LoVo (cell line): ENCODE measurements at regions not wholly inside any gene's neighbourhood (a gene's known extent, or its start where the extent isn't known, plus 50 kb on each side); places are given as distances from the start of the nearest gene placed in this dataset.

Experiments
- DNase-seq: peaks from one replicate; pipeline ENCODE4 v3.0.0-alpha.2; 2016; ENCODE audit warnings: low spot score

- DNase-seq: no peak
Observed at GRCh38 chr2:147647816-147648215, 197.0 kb upstream of the ACVR2A start.

DNA sequence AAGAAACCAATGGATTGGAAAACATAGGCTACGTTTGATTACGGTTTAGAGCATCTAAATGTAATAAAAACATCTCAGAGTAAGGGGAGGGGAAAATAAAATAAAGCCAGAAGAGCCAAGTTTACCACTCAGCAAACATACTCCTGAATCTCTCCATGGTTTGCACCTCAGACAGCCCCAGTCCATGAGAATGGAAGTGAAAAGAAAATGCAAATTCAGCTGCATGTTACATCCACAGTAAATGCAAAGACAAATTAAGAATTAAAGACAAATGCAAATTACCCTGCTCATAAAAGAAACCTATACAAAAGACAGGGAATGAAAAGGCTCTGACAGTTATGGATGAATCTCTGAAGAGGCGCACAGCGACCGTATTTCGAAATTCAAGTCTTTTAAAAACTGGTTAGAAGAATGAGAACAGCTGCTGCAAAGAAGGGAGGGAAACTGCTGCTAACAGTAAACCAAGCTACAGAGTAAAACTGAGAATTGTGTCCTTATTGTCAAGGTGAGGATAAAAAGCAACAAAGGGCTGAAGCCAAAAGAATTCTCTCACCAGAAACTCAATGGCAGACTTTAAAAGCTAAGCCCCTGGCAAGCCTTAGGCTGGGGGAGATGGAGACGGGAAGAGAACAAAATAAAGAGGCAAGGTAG lies 197.9 kb upstream of the ACVR2A start:
- DNase-seq: no peak

DNA sequence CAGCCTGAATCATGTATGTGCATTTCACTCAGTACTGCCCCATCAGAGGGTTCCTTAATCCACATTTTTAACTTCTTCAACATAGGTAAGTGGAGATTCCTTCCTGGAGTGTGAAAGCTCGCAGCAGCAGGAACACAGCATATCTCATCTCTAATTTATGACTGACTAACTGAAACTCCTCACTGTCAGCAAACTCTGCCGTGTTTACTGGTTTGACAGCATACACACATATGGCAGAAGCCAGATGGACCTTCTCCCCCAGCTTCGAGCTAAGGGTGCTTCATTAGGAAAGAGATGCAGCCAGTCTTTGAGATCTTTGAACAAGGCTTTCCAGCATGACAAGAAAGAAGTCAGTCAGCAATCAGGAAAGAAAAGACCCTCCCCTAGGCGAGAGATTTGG lies 200.3 kb upstream of the ACVR2A start:
- DNase-seq: no peak

GRCh38 chr2:147642765-147643164 lies 202.1 kb upstream of the ACVR2A start:
- DNase-seq: no peak

DNA sequence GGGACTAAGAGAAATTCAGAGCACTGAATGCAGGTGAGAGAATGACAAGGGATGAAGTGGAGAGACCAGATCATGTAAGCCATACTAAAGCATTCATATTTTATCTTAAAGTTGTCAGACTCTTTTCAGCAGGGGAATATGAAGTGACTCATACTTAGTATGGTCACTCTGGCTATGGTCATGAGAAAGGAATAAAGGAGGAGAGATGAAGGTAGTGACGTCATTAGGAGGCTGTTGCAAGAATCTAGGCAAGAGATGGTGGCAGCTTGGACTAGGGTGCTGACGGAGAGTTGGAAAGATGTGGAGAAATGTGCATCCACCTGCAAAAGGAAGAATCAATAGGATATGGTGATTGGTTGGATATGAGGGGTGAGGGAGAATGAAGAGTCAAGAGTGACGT lies 203.2 kb upstream of the ACVR2A start:
- DNase-seq: no peak

GRCh38 chr2:147639891-147640290 lies 204.9 kb upstream of the ACVR2A start:
- no peak for DNase-seq

- DNase-seq: no peak
Observed at GRCh38 chr2:147639386-147639785, 205.4 kb upstream of the ACVR2A start.

- DNase-seq: no peak
Observed at GRCh38 chr2:147636886-147637285, 207.9 kb upstream of the ACVR2A start.

GRCh38 chr2:147636238-147636882 lies 208.5 kb upstream of the ACVR2A start:
- DNase-seq: peak; percentile 9

- no peak for DNase-seq
Observed at GRCh38 chr2:147634826-147635225, 210.0 kb upstream of the ACVR2A start.

DNA sequence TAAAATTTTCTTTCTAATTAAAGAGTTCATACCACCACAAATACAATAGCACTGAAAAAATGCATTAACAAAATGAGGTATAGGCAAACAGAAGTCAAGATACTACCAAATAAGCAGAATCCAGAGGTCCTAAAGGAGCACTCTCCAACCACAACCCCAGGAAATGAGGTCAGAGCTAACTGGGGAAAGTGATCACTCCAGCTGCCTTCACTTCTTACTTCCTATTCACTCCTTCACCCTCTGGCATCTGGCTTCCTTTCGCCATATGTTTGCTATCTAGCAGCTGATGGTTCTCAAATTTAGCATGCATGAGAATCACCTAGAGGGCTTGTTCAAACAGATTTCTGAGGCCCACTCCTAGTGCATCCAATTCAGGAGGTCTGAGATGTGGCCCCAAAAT lies 212.6 kb upstream of the ACVR2A start:
- no peak for DNase-seq

DNA sequence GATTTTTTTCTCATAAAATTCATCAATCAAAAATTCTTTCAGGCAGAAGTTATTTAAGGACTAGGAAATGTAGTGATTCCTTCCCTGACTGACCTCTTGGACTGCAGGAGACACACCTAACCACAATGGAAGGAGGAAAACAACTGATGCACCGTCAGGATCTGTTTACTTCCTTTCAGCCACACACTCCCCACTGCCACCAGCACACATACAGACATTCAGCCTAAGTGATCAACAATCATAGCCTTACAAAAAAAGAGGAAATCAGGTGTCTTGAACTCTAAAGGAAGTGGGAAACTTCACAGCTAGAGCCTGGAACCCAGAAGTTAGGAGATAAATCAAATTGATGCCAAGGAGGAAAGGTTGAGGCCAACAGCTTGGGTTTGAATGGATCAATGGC lies 213.5 kb upstream of the ACVR2A start:
- no peak for DNase-seq

DNA sequence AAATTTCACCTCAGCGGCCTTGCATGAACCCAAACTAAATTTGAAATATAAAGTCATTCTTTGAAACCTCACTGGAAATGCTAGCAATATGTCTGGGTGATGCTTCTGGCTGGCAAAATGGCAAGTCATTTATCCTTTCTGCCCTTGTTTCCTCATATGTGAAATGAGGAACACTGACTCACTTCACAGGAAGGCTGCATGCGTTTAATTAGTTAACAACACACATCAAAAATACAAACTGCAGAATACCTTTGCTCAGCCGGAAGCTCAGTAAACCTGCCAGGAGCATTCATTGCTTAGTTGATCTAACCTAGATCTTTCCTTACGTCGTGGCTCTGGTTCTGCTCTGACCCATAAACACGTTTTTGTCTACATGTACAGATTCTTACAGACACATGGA lies 214.2 kb upstream of the ACVR2A start:
- DNase-seq: no peak

GRCh38 chr2:147628971-147629421 lies 215.8 kb upstream of the ACVR2A start:
- no peak for DNase-seq

GRCh38 chr2:147623328-147623727 lies 221.5 kb upstream of the ACVR2A start:
- DNase-seq: no peak

DNA sequence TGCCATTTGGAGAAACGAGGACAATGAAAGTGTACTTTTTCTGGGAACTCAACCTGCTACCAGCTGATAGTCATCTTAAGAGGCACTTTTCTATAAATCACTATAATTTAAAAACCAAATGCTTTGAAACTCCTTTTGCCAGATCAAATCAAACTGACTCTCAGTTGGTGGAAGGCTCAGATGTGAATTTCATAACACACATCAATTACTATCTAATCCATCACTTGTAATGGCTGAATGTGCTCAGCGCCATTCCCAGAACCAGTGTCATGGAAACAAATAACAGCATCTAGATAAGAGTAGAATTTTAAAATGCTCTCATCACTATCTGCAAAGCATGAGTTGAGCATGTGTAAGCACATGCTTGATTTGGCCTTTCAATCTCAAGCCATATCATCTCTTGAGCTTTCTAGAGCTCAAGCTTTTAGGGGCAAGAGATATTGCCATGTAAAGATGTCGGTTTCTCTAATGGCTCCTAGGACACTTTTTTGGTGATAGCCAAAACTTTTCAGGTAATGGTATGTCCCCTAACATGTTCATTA lies 223.1 kb upstream of the ACVR2A start:
- no peak for DNase-seq

GRCh38 chr2:147619808-147620207 lies 225.0 kb upstream of the ACVR2A start:
- DNase-seq: no peak

DNA sequence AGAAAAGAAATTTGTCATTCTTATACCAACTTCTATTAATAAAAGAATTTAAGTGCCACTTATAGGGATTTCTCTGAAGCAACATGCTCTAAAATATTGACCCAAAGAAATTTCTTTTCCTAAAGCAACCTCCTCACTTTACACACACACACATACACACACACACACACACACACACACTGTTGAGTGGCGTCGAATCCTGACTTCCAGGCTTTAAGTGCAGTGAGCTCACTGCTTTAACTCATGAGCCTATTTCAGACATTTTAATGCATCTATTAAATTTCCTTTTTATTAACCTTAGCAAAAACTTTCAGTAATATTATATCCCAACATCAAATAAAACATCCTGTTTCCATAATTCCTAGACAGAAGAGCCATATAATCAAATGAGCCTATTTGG lies 229.1 kb upstream of the ACVR2A start:
- no peak for DNase-seq

GRCh38 chr2:147614979-147615470 lies 229.8 kb upstream of the ACVR2A start:
- DNase-seq: no peak

- DNase-seq: no peak
Observed at GRCh38 chr2:147614471-147614870, 230.4 kb upstream of the ACVR2A start.

DNA sequence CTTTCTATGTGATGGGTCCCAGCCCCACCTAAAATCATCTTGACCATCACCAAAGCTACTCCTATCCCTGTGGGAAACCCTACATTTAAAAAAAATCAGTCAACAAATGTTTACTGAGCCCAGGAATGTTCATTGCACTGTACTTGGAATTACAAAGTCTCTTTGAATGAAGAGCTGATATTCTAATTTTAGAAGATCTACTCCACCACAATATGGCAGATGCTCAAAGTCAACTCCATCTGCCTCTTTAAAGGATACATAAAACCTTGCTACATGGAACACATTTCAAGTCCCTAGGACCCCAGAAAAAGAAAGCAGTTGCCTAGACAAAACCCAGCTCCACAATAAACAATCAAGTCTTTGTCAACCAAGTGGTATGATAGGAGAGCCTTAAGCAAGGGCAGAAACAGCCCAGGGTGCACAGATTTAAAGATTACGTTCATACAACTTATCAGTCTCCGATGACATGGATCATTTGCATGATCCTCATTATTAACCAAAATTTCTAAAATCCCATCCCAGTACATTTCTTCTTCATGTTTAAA lies 234.3 kb upstream of the ACVR2A start:
- DNase-seq: no peak

DNA sequence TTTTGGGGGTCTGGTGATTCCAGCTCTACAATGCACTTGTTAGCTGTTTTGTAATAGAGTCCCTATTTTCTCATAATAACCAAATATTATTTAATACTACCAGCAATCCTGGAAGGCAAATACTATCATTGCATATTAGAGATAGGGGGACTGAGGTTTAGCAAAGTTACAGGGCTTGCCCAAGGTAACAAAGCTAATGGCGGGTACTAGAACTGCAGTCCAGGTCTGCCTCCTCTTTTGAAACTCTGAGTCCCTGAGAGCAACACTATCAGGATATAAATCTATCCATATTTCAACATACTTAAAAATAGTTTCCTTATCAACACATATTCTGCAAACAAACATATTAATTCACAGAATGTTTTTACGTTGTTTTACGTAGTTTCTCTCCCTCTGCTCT lies 235.5 kb upstream of the ACVR2A start:
- no peak for DNase-seq

DNA sequence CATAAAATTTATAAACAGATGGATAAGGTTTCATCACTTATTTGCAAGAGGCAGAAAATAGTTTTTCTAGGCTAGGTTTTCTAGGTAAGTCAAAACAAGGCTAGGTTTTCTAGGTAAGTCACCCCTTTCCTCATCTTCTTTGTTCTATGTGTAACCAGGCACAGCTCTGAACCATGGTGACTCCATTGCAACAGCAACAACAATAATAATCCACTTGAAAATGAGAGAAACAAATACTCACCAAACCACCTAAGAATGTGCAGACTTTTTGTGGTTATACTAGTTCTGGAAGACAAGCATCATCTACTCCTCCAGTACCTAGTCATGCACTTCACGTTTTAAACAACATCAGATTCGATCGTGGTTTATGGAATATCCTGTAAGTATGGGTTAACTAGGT lies 237.4 kb upstream of the ACVR2A start:
- no peak for DNase-seq
